ENCODE measurements at regions not wholly inside any gene's neighbourhood (a gene's known extent, or its start where the extent isn't known, plus 50 kb on each side); places are given as distances from the start of the nearest gene placed in this dataset.
"Not testable (repeated sequence)": the region's sequence is repeated elsewhere in the genome, so short reads cannot be mapped to it uniquely, and the experiment has no call there.

- in situ Hi-C loops (cut with HindIII; ENCODE audit: low pct_unique_long_range_greater_than_20kb, low sequenced_read_pairs): no loop called here
- no peak for TF ChIP-seq JUND (IDR thresholded peaks at IDR 0.05; ENCODE audit: low read depth)
- no peak for DNase-seq (ENCODE audit: low read depth in 1 of 2, low spot score in 1 of 2)
These were observed 366.4 kb downstream of the RAP2B start for GRCh38 chr3:153528473-153528872.

- in situ Hi-C loops (cut with HindIII; ENCODE audit: low pct_unique_long_range_greater_than_20kb, low sequenced_read_pairs): no loop called here
- DNase-seq (ENCODE audit: low read depth in 1 of 2, low spot score in 1 of 2): no peak
- TF ChIP-seq JUND (IDR thresholded peaks at IDR 0.05; ENCODE audit: low read depth): no peak
These were observed 377.2 kb downstream of the RAP2B start for GRCh38 chr3:153539263-153539662.

- in situ Hi-C loops (cut with HindIII; ENCODE audit: low pct_unique_long_range_greater_than_20kb, low sequenced_read_pairs): no loop called here
- no peak for DNase-seq (ENCODE audit: low read depth in 1 of 2, low spot score in 1 of 2)
- no peak for TF ChIP-seq JUND (IDR thresholded peaks at IDR 0.05; ENCODE audit: low read depth)
These were observed 383.4 kb downstream of the RAP2B start for GRCh38 chr3:153545471-153545870.

- no peak for DNase-seq (ENCODE audit: low read depth in 1 of 2, low spot score in 1 of 2)
- in situ Hi-C loops (cut with HindIII; ENCODE audit: low pct_unique_long_range_greater_than_20kb, low sequenced_read_pairs): no loop called here
- no peak for TF ChIP-seq JUND (IDR thresholded peaks at IDR 0.05; ENCODE audit: low read depth)
These were observed 385.9 kb downstream of the RAP2B start for GRCh38 chr3:153547970-153548369.

- in situ Hi-C loops (cut with HindIII; ENCODE audit: low pct_unique_long_range_greater_than_20kb, low sequenced_read_pairs); DNase-seq (ENCODE audit: low read depth in 1 of 2, low spot score in 1 of 2): not testable (repeated sequence)
These were observed 387.7 kb downstream of the RAP2B start for GRCh38 chr3:153549686-153550085.

- DNase-seq (ENCODE audit: low read depth in 1 of 2, low spot score in 1 of 2): no peak
- no peak for TF ChIP-seq JUND (IDR thresholded peaks at IDR 0.05; ENCODE audit: low read depth)
- in situ Hi-C loops (cut with HindIII; ENCODE audit: low pct_unique_long_range_greater_than_20kb, low sequenced_read_pairs): no loop called here
These were observed 389.7 kb downstream of the RAP2B start for GRCh38 chr3:153551536-153552285.

- TF ChIP-seq JUND (IDR thresholded peaks at IDR 0.05; ENCODE audit: low read depth): no peak
- in situ Hi-C loops (cut with HindIII; ENCODE audit: low pct_unique_long_range_greater_than_20kb, low sequenced_read_pairs): no loop called here
- peak in 1 of 2 experiments; percentile 16 for DNase-seq (ENCODE audit: low read depth in 1 of 2, low spot score in 1 of 2)
These were observed 391.0 kb downstream of the RAP2B start for GRCh38 chr3:153552887-153553604.

- TF ChIP-seq JUND (IDR thresholded peaks at IDR 0.05; ENCODE audit: low read depth): no peak
- peak; percentile 13 to 48 for DNase-seq (ENCODE audit: low read depth in 1 of 2, low spot score in 1 of 2)
- in situ Hi-C loops (cut with HindIII; ENCODE audit: low pct_unique_long_range_greater_than_20kb, low sequenced_read_pairs): no loop called here
These were observed 391.5 kb downstream of the RAP2B start for GRCh38 chr3:153553605-153553945.

- in situ Hi-C loops (cut with HindIII; ENCODE audit: low pct_unique_long_range_greater_than_20kb, low sequenced_read_pairs): no loop called here
- no peak for DNase-seq (ENCODE audit: low read depth in 1 of 2, low spot score in 1 of 2)
- TF ChIP-seq JUND (IDR thresholded peaks at IDR 0.05; ENCODE audit: low read depth): no peak
These were observed 393.9 kb downstream of the RAP2B start for GRCh38 chr3:153555919-153556318.

GRCh38 chr3:153559366-153559765 lies 397.3 kb downstream of the RAP2B start:
- in situ Hi-C loops (cut with HindIII; ENCODE audit: low pct_unique_long_range_greater_than_20kb, low sequenced_read_pairs); DNase-seq (ENCODE audit: low read depth in 1 of 2, low spot score in 1 of 2): not testable (repeated sequence)

GRCh38 chr3:153567011-153567410 lies 405.0 kb downstream of the RAP2B start:
- in situ Hi-C loops (cut with HindIII; ENCODE audit: low pct_unique_long_range_greater_than_20kb, low sequenced_read_pairs): no loop called here
- TF ChIP-seq JUND (IDR thresholded peaks at IDR 0.05; ENCODE audit: low read depth): no peak
- DNase-seq (ENCODE audit: low read depth in 1 of 2, low spot score in 1 of 2): no peak

- TF ChIP-seq JUND (IDR thresholded peaks at IDR 0.05; ENCODE audit: low read depth): no peak
- in situ Hi-C loops (cut with HindIII; ENCODE audit: low pct_unique_long_range_greater_than_20kb, low sequenced_read_pairs): no loop called here
- no peak for DNase-seq (ENCODE audit: low read depth in 1 of 2, low spot score in 1 of 2)
These were observed 405.5 kb downstream of the RAP2B start for GRCh38 chr3:153567556-153567955.

GRCh38 chr3:153570481-153570880 lies 408.5 kb downstream of the RAP2B start:
- in situ Hi-C loops (cut with HindIII; ENCODE audit: low pct_unique_long_range_greater_than_20kb, low sequenced_read_pairs); DNase-seq (ENCODE audit: low read depth in 1 of 2, low spot score in 1 of 2): not testable (repeated sequence)

GRCh38 chr3:153572165-153572564 lies 410.1 kb downstream of the RAP2B start:
- in situ Hi-C loops (cut with HindIII; ENCODE audit: low pct_unique_long_range_greater_than_20kb, low sequenced_read_pairs): no loop called here
- no peak for TF ChIP-seq JUND (IDR thresholded peaks at IDR 0.05; ENCODE audit: low read depth)
- no peak for DNase-seq (ENCODE audit: low read depth in 1 of 2, low spot score in 1 of 2)

Measured in T47D (cell line).